ENCODE measurements at regions not wholly inside any gene's neighbourhood (a gene's known extent, or its start where the extent isn't known, plus 50 kb on each side); places are given as distances from the start of the nearest gene placed in this dataset.
"Not testable (repeated sequence)": the region's sequence is repeated elsewhere in the genome, so short reads cannot be mapped to it uniquely, and the experiment has no call there.

GRCh38 chr6:139703780-139704179 is 329.3 kb upstream of the CITED2 start:
- H3K9ac ChIP-seq (ENCODE audit: low read length) = no peak overlapping the region
- no peak overlapping the region for H3K27ac ChIP-seq (ENCODE audit: low read depth, low read length)
- no peaks in the 10 kb centered on the region for H3K27me3 ChIP-seq (ENCODE audit: control insufficient read depth, insufficient read depth, low read length)
- H3K9me3 ChIP-seq (ENCODE audit: control insufficient read depth, insufficient read depth, low read depth, low read length) = peaks cover 6% of the 10 kb centered on the region; the same call in 1 of the 2 replicates
- no peaks in the 10 kb centered on the region for H3K4me1 ChIP-seq (ENCODE audit: control insufficient read depth, insufficient read depth, low read length)
- H3K36me3 ChIP-seq (ENCODE audit: control insufficient read depth, insufficient read depth, low read length) = no peaks in the 10 kb centered on the region
- H3K4me3 ChIP-seq (ENCODE audit: low read depth, low read length) = no peak overlapping the region

GRCh38 chr6:139702706-139703105 is 328.3 kb upstream of the CITED2 start:
- Histone ChIP-seq H3K27me3 (ENCODE audit: control insufficient read depth, insufficient read depth, low read length) (no peaks in the 10 kb centered on the region), H3K4me1 (ENCODE audit: control insufficient read depth, insufficient read depth, low read length) (no peaks in the 10 kb centered on the region), H3K9ac (ENCODE audit: low read length) (no peak overlapping the region), H3K27ac (ENCODE audit: low read depth, low read length) (no peak overlapping the region), H3K4me3 (ENCODE audit: low read depth, low read length) (no peak overlapping the region), H3K36me3 (ENCODE audit: control insufficient read depth, insufficient read depth, low read length) (no peaks in the 10 kb centered on the region), H3K9me3 (ENCODE audit: control insufficient read depth, insufficient read depth, low read depth, low read length) (peaks cover 6% of the 10 kb centered on the region; the same call in 1 of the 2 replicates)

GRCh38 chr6:139701695-139702094 is 327.2 kb upstream of the CITED2 start:
- Histone ChIP-seq H3K27ac (ENCODE audit: low read depth, low read length) (no peak overlapping the region), H3K36me3 (ENCODE audit: control insufficient read depth, insufficient read depth, low read length) (no peaks in the 10 kb centered on the region), H3K9ac (ENCODE audit: low read length) (no peak overlapping the region), H3K4me1 (ENCODE audit: control insufficient read depth, insufficient read depth, low read length) (no peaks in the 10 kb centered on the region), H3K27me3 (ENCODE audit: control insufficient read depth, insufficient read depth, low read length) (no peaks in the 10 kb centered on the region), H3K4me3 (ENCODE audit: low read depth, low read length) (no peak overlapping the region), H3K9me3 (ENCODE audit: control insufficient read depth, insufficient read depth, low read depth, low read length) (peaks cover 6% of the 10 kb centered on the region; the same call in 1 of the 2 replicates)

GRCh38 chr6:139701003-139701402 is 326.6 kb upstream of the CITED2 start:
- no peaks in the 10 kb centered on the region for H3K4me1 ChIP-seq (ENCODE audit: control insufficient read depth, insufficient read depth, low read length)
- H3K27me3 ChIP-seq (ENCODE audit: control insufficient read depth, insufficient read depth, low read length) = no peaks in the 10 kb centered on the region
- no peak overlapping the region for H3K27ac ChIP-seq (ENCODE audit: low read depth, low read length)

GRCh38 chr6:139699911-139700310 is 325.5 kb upstream of the CITED2 start:
- Histone ChIP-seq H3K9me3 (ENCODE audit: control insufficient read depth, insufficient read depth, low read depth, low read length) (no peaks in the 10 kb centered on the region), H3K27me3 (ENCODE audit: control insufficient read depth, insufficient read depth, low read length) (no peaks in the 10 kb centered on the region), H3K36me3 (ENCODE audit: control insufficient read depth, insufficient read depth, low read length) (no peaks in the 10 kb centered on the region), H3K27ac (ENCODE audit: low read depth, low read length) (no peak overlapping the region), H3K9ac (ENCODE audit: low read length) (no peak overlapping the region), H3K4me3 (ENCODE audit: low read depth, low read length) (no peak overlapping the region), H3K4me1 (ENCODE audit: control insufficient read depth, insufficient read depth, low read length) (no peaks in the 10 kb centered on the region)

More at GRCh38 chr6:139701003-139701402, 326.6 kb upstream of the CITED2 start:
- Histone ChIP-seq H3K4me3 (ENCODE audit: low read depth, low read length) (no peak overlapping the region), H3K9me3 (ENCODE audit: control insufficient read depth, insufficient read depth, low read depth, low read length) (peaks cover 6% of the 10 kb centered on the region; the same call in 1 of the 2 replicates), H3K9ac (ENCODE audit: low read length) (no peak overlapping the region), H3K36me3 (ENCODE audit: control insufficient read depth, insufficient read depth, low read length) (no peaks in the 10 kb centered on the region)

GRCh38 chr6:139699335-139699734 is 324.9 kb upstream of the CITED2 start:
- H3K36me3 ChIP-seq (ENCODE audit: control insufficient read depth, insufficient read depth, low read length) = no peaks in the 10 kb centered on the region
- no peak overlapping the region for H3K27ac ChIP-seq (ENCODE audit: low read depth, low read length)
- no peak overlapping the region for H3K9ac ChIP-seq (ENCODE audit: low read length)
- H3K27me3 ChIP-seq (ENCODE audit: control insufficient read depth, insufficient read depth, low read length) = no peaks in the 10 kb centered on the region
- H3K4me3 ChIP-seq (ENCODE audit: low read depth, low read length) = no peak overlapping the region
- H3K9me3 ChIP-seq (ENCODE audit: control insufficient read depth, insufficient read depth, low read depth, low read length) = no peaks in the 10 kb centered on the region
- H3K4me1 ChIP-seq (ENCODE audit: control insufficient read depth, insufficient read depth, low read length) = no peaks in the 10 kb centered on the region

- H3K36me3 ChIP-seq (ENCODE audit: control insufficient read depth, insufficient read depth, low read length) = no peaks in the 10 kb centered on the region
- H3K27ac ChIP-seq (ENCODE audit: low read depth, low read length) = no peak overlapping the region
- no peak overlapping the region for H3K4me3 ChIP-seq (ENCODE audit: low read depth, low read length)
- H3K9me3 ChIP-seq (ENCODE audit: control insufficient read depth, insufficient read depth, low read depth, low read length) = no peaks in the 10 kb centered on the region
- no peaks in the 10 kb centered on the region for H3K4me1 ChIP-seq (ENCODE audit: control insufficient read depth, insufficient read depth, low read length)
- H3K27me3 ChIP-seq (ENCODE audit: control insufficient read depth, insufficient read depth, low read length) = no peaks in the 10 kb centered on the region
- H3K9ac ChIP-seq (ENCODE audit: low read length) = no peak overlapping the region
These were observed 324.2 kb upstream of the CITED2 start for GRCh38 chr6:139698526-139699176.

- not testable (repeated sequence) for H3K4me3 ChIP-seq (ENCODE audit: low read depth, low read length); H3K27ac ChIP-seq (ENCODE audit: low read depth, low read length); H3K36me3 ChIP-seq (ENCODE audit: control insufficient read depth, insufficient read depth, low read length); H3K27me3 ChIP-seq (ENCODE audit: control insufficient read depth, insufficient read depth, low read length); H3K9ac ChIP-seq (ENCODE audit: low read length); H3K4me1 ChIP-seq (ENCODE audit: control insufficient read depth, insufficient read depth, low read length); H3K9me3 ChIP-seq (ENCODE audit: control insufficient read depth, insufficient read depth, low read depth, low read length)
These were observed 323.4 kb upstream of the CITED2 start for GRCh38 chr6:139697856-139698255.

GRCh38 chr6:139696991-139697390 is 322.5 kb upstream of the CITED2 start:
- not testable (repeated sequence) for H3K27ac ChIP-seq (ENCODE audit: low read depth, low read length); H3K9me3 ChIP-seq (ENCODE audit: control insufficient read depth, insufficient read depth, low read depth, low read length); H3K36me3 ChIP-seq (ENCODE audit: control insufficient read depth, insufficient read depth, low read length); H3K9ac ChIP-seq (ENCODE audit: low read length); H3K4me3 ChIP-seq (ENCODE audit: low read depth, low read length); H3K27me3 ChIP-seq (ENCODE audit: control insufficient read depth, insufficient read depth, low read length); H3K4me1 ChIP-seq (ENCODE audit: control insufficient read depth, insufficient read depth, low read length)

GRCh38 chr6:139695361-139695760 is 320.9 kb upstream of the CITED2 start:
- Histone ChIP-seq H3K9ac (ENCODE audit: low read length) (no peak overlapping the region), H3K9me3 (ENCODE audit: control insufficient read depth, insufficient read depth, low read depth, low read length) (no peaks in the 10 kb centered on the region), H3K36me3 (ENCODE audit: control insufficient read depth, insufficient read depth, low read length) (no peaks in the 10 kb centered on the region), H3K4me1 (ENCODE audit: control insufficient read depth, insufficient read depth, low read length) (no peaks in the 10 kb centered on the region), H3K27me3 (ENCODE audit: control insufficient read depth, insufficient read depth, low read length) (no peaks in the 10 kb centered on the region), H3K27ac (ENCODE audit: low read depth, low read length) (no peak overlapping the region), H3K4me3 (ENCODE audit: low read depth, low read length) (no peak overlapping the region)

GRCh38 chr6:139693735-139694134 is 319.3 kb upstream of the CITED2 start:
- Histone ChIP-seq H3K4me1 (ENCODE audit: control insufficient read depth, insufficient read depth, low read length) (no peaks in the 10 kb centered on the region), H3K9ac (ENCODE audit: low read length) (no peak overlapping the region), H3K27ac (ENCODE audit: low read depth, low read length) (no peak overlapping the region), H3K4me3 (ENCODE audit: low read depth, low read length) (no peak overlapping the region), H3K9me3 (ENCODE audit: control insufficient read depth, insufficient read depth, low read depth, low read length) (no peaks in the 10 kb centered on the region), H3K36me3 (ENCODE audit: control insufficient read depth, insufficient read depth, low read length) (no peaks in the 10 kb centered on the region), H3K27me3 (ENCODE audit: control insufficient read depth, insufficient read depth, low read length) (no peaks in the 10 kb centered on the region)
